Neural progenitor cell (in vitro differentiated cells): ENCODE measurements at regions not wholly inside any gene's neighbourhood (a gene's known extent, or its start where the extent isn't known, plus 50 kb on each side); places are given as distances from the start of the nearest gene placed in this dataset.
"Not testable (repeated sequence)": the region's sequence is repeated elsewhere in the genome, so short reads cannot be mapped to it uniquely, and the experiment has no call there.

Source experiments
- DNase-seq: peaks from one replicate; pipeline ENCODE4 v3.0.0-alpha.2; 2016; ENCODE audit warnings: low spot score
- H2AFZ ChIP-seq: fragments of 200-600 bp; sonication (generic); replicated peaks from 2 replicates; pipeline ENCODE4 v1.6.1; 2016; ENCODE audit warnings: antibody characterized with exemption
- H3F3A ChIP-seq: fragments of 200-600 bp; sonication (generic); 2 replicates; pipeline ENCODE4 v1.6.1; 2016; ENCODE audit warnings: antibody characterized with exemption, low read depth
- H3K27ac ChIP-seq: fragments of 200-600 bp; sonication (generic); 2 replicates; pipeline ENCODE4 v1.5.1; 2016; ENCODE audit warnings: mild to moderate bottlenecking
- H3K27me3 ChIP-seq: fragments of 200-600 bp; sonication (generic); 2 replicates; pipeline ENCODE4 v1.6.1; 2016; ENCODE audit warnings: mild to moderate bottlenecking, moderate library complexity
- H3K36me3 ChIP-seq: fragments of 200-600 bp; sonication (generic); 2 replicates; pipeline ENCODE4 v1.5.1; 2016
- H3K4me1 ChIP-seq: fragments of 200-600 bp; sonication (generic); 2 replicates; pipeline ENCODE4 v1.6.1; 2016; ENCODE audit warnings: mixed run types
- H3K4me2 ChIP-seq: fragments of 200-600 bp; sonication (generic); 2 replicates; pipeline ENCODE4 v1.6.1; 2016
- H3K4me3 ChIP-seq: fragments of 200-600 bp; sonication (generic); 2 replicates; pipeline ENCODE4 v1.5.1; 2016
- H3K79me2 ChIP-seq: fragments of 200-600 bp; sonication (generic); 2 replicates; pipeline ENCODE4 v1.6.1; 2016; ENCODE audit warnings: low read depth
- H3K9ac ChIP-seq: fragments of 200-600 bp; sonication (generic); 2 replicates; pipeline ENCODE4 v1.6.1; 2016
- H3K9me3 ChIP-seq: fragments of 200-600 bp; sonication (generic); 2 replicates; pipeline ENCODE4 v1.5.1; 2016; ENCODE audit warnings: low read depth
- H4K20me1 ChIP-seq: fragments of 200-600 bp; sonication (generic); 2 replicates; pipeline ENCODE4 v1.6.1; 2016; ENCODE audit warnings: low read depth
- H3K27ac Mint-ChIP-seq: 3 replicates; pipeline ENCODE4 v1.8.0; 2021; ENCODE audit warnings: mixed read lengths
- H3K27me3 Mint-ChIP-seq: 2 replicates; pipeline ENCODE4 v1.8.0; 2022; ENCODE audit warnings: low read depth, mild to moderate bottlenecking, inconsistent platforms, moderate library complexity, mixed read lengths; ENCODE audit not compliant: insufficient read depth
- H3K36me3 Mint-ChIP-seq: 3 replicates; pipeline ENCODE4 v1.8.0; 2021; ENCODE audit warnings: mixed read lengths
- H3K4me1 Mint-ChIP-seq: 3 replicates; pipeline ENCODE4 v1.8.0; 2021; ENCODE audit warnings: mixed read lengths
- H3K4me3 Mint-ChIP-seq: 3 replicates; pipeline ENCODE4 v1.8.0; 2021; ENCODE audit warnings: mild to moderate bottlenecking, moderate library complexity, mixed read lengths
- H3K9me3 Mint-ChIP-seq: 3 replicates; pipeline ENCODE4 v1.8.0; 2020; ENCODE audit warnings: mixed read lengths
- EZH2 ChIP-seq: fragments of 200-600 bp; sonication (generic); IDR thresholded peaks from 2 replicates; pipeline ENCODE4 v1.6.1; 2017; ENCODE audit warnings: antibody characterized with exemption, mild to moderate bottlenecking, moderate library complexity
- EZH2phosphoT487 ChIP-seq: fragments of 200-600 bp; sonication (generic); IDR thresholded peaks from 2 replicates; pipeline ENCODE4 v1.6.1; 2017; ENCODE audit warnings: antibody characterized with exemption
- TF ChIP-seq, protein P1 (sequence below): fragments of 200-600 bp; sonication (generic); IDR thresholded peaks from 2 replicates; pipeline ENCODE4 v1.5.1; 2017; ENCODE audit warnings: antibody characterized with exemption, mild to moderate bottlenecking

DNA sequence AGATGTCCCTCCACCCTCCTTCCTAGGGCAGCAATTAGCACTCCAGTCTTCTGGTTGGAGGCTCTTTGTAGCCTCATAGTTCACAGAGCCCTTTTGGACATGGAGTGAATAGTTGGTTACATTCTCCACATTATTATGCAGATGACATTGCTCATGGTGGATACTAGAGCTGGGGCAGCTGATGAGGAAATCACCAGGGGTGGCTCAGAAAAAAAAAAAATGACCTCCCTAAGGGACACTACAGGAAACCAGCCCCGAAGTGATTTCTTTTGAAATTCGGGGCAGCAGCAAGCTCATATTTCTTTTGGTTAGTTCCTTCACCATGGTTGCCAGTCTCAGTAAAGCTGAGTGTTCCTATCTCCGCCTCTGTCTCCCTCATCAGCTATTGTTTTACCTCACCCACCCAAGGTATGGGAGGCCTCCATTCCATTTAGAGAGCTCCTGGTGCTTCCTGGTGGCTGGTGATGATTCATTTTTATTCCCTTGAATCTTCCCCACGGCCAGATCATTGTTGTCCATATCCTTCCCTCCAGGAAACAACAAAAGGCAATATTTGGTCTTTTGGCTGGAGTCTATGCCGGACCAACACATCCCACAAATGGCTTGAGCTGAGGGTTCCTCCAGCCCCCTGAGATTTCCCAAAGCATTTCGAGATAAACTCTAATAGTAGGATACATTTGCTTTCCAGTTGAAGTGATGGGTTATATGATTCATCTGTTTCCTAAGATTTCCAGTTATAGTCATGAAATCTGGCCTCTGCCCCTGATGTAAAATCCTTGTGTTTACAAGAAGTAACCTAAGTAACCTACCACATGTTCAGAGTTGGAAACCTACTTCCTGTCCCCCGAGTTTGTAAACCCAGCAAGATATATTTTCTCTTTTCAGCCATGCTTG lies 56.2 kb upstream of the NID2 start:
- Mint-ChIP-seq H3K9me3 (peaks cover 10% of the 10 kb centered on the region), H3K27ac (no peak overlapping the region), H3K4me1 (peaks cover 15% of the 10 kb centered on the region), H3K36me3 (peaks cover 2% of the 10 kb centered on the region), H3K27me3 (peaks cover 3% of the 10 kb centered on the region), H3K4me3 (no peak overlapping the region)
- Histone ChIP-seq H4K20me1 (no peaks in the 10 kb centered on the region), H3K27ac (no peak overlapping the region), H3K9ac (no peak overlapping the region), H2AFZ (peak overlapping the region; percentile 51), H3K9me3 (no peaks in the 10 kb centered on the region), H3K36me3 (no peaks in the 10 kb centered on the region), H3K4me3 (no peak overlapping the region), H3K79me2 (no peaks in the 10 kb centered on the region), H3K4me2 (peak overlapping the region; percentile 8), H3K27me3 (no peaks in the 10 kb centered on the region), H3F3A (peaks cover 3% of the 10 kb centered on the region), H3K4me1 (peaks cover 12% of the 10 kb centered on the region)
- peak; percentile 27 for DNase-seq
- TF ChIP-seq, protein P1, sequence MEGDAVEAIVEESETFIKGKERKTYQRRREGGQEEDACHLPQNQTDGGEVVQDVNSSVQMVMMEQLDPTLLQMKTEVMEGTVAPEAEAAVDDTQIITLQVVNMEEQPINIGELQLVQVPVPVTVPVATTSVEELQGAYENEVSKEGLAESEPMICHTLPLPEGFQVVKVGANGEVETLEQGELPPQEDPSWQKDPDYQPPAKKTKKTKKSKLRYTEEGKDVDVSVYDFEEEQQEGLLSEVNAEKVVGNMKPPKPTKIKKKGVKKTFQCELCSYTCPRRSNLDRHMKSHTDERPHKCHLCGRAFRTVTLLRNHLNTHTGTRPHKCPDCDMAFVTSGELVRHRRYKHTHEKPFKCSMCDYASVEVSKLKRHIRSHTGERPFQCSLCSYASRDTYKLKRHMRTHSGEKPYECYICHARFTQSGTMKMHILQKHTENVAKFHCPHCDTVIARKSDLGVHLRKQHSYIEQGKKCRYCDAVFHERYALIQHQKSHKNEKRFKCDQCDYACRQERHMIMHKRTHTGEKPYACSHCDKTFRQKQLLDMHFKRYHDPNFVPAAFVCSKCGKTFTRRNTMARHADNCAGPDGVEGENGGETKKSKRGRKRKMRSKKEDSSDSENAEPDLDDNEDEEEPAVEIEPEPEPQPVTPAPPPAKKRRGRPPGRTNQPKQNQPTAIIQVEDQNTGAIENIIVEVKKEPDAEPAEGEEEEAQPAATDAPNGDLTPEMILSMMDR: no peak
- TF ChIP-seq EZH2phosphoT487 (no peak), EZH2 (no peak)

DNA sequence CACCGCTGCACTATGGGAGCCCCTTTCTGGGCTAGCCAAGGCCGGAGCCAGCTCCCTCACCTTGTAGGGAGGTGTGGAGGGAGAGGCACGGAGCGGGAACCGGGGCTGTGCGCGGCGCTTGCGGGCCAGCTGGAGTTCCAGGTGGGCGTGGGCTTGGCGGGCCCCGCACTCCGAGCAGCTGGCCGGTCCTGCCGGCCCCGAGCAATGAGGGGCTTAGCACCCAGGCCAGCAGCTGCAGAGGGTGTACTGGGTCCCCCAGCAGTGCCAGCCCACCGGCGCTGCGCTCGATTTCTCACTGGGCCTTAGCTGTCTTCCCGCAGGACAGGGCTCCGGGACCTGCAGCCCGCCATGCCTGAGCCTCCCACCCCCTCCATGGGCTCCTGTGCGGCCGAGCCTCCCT lies 53.3 kb upstream of the NID2 start:
- H3K4me3 ChIP-seq, H3K4me2 ChIP-seq, H2AFZ ChIP-seq, H3F3A ChIP-seq, H3K9ac ChIP-seq, H3K4me3 Mint-ChIP-seq, H3K27me3 ChIP-seq, H3K36me3 Mint-ChIP-seq, H3K9me3 ChIP-seq, H3K27me3 Mint-ChIP-seq, H3K79me2 ChIP-seq, H3K36me3 ChIP-seq, H3K27ac ChIP-seq, H3K9me3 Mint-ChIP-seq, H3K27ac Mint-ChIP-seq, DNase-seq, H4K20me1 ChIP-seq: not testable (repeated sequence)
- H3K4me1 Mint-ChIP-seq: peaks cover 15% of the 10 kb centered on the region
- H3K4me1 ChIP-seq: peaks cover 12% of the 10 kb centered on the region

DNA sequence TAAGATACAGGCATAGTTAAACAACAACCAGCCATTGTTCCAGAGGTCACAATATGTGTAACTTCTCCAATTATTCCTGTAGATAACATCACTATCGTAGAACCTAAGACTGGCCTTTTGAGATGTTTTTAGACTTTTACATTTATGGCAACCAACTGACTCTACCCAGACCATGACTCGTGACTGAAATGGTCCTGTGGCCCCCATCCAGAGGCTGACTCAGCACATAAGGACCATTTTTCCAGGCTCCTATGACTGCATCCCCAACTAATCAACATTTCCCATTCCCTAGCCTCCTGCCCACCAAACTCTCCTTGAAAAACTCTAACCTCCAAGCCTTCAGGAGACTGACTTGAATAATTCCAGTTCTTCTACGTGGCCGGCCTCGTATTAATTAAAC lies 52.6 kb upstream of the NID2 start:
- H3K4me2 ChIP-seq: no peak overlapping the region
- peaks cover 2% of the 10 kb centered on the region for H3K36me3 Mint-ChIP-seq
- peaks cover 5% of the 10 kb centered on the region for H3K27me3 Mint-ChIP-seq
- peaks cover 6% of the 10 kb centered on the region for H3K9me3 Mint-ChIP-seq
- no peak overlapping the region for H2AFZ ChIP-seq
- H3K36me3 ChIP-seq: no peaks in the 10 kb centered on the region
- H3F3A ChIP-seq: peaks cover 3% of the 10 kb centered on the region
- H3K4me1 ChIP-seq: peaks cover 15% of the 10 kb centered on the region
- H4K20me1 ChIP-seq: no peaks in the 10 kb centered on the region
- no peak overlapping the region for H3K27ac Mint-ChIP-seq
- TF ChIP-seq EZH2: no peak
- TF ChIP-seq, protein P1: no peak
- TF ChIP-seq EZH2phosphoT487: no peak
- H3K9me3 ChIP-seq: no peaks in the 10 kb centered on the region
- H3K27me3 ChIP-seq: no peaks in the 10 kb centered on the region
- H3K4me1 Mint-ChIP-seq: peaks cover 15% of the 10 kb centered on the region
- H3K79me2 ChIP-seq: no peaks in the 10 kb centered on the region
- H3K27ac ChIP-seq: no peak overlapping the region
- no peak overlapping the region for H3K4me3 ChIP-seq
- DNase-seq: no peak
- no peak overlapping the region for H3K9ac ChIP-seq
- peak overlapping the region; percentile 6 for H3K4me3 Mint-ChIP-seq

DNA sequence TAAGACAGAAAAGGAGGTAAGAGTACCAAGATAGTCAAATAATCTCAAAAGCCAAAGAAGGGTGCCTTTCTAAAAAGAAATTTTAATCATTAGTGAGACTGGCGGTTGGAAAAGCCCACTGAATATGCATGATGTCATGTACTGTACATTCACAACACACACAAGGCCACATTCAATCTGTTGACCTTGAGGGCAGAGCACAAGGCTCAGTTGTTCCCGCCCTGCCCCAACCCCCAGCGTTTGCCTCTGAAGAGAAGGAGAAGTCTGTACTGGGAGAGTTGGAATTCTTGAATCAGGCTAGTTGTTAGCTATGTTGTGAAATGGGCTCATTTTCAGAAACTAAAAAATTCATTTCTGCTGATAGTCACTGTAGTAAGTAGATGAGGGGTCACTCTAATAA lies 50.2 kb upstream of the NID2 start:
- DNase-seq: no peak
- Histone ChIP-seq H3K9me3 (no peaks in the 10 kb centered on the region), H3K9ac (no peak overlapping the region), H3K27ac (no peak overlapping the region), H3K4me1 (peaks cover 14% of the 10 kb centered on the region), H3K36me3 (no peaks in the 10 kb centered on the region), H3K4me3 (no peak overlapping the region), H3K4me2 (no peak overlapping the region), H4K20me1 (no peaks in the 10 kb centered on the region), H3F3A (peaks cover 7% of the 10 kb centered on the region), H2AFZ (no peak overlapping the region), H3K27me3 (no peaks in the 10 kb centered on the region), H3K79me2 (no peaks in the 10 kb centered on the region)
- H3K9me3 Mint-ChIP-seq: peaks cover 6% of the 10 kb centered on the region
- no peak overlapping the region for H3K4me3 Mint-ChIP-seq
- peaks cover 8% of the 10 kb centered on the region for H3K27me3 Mint-ChIP-seq
- peaks cover 2% of the 10 kb centered on the region for H3K36me3 Mint-ChIP-seq
- H3K27ac Mint-ChIP-seq: no peak overlapping the region
- H3K4me1 Mint-ChIP-seq: peaks cover 7% of the 10 kb centered on the region
- TF ChIP-seq EZH2phosphoT487: no peak
- no peak for TF ChIP-seq EZH2
- TF ChIP-seq, protein P1: no peak
